GM21526 (cell line): ENCODE measurements at regions not wholly inside any gene's neighbourhood (a gene's known extent, or its start where the extent isn't known, plus 50 kb on each side); places are given as distances from the start of the nearest gene placed in this dataset.

Experiments
- ATAC-seq: cut with Tn5 transposase; IDR thresholded peaks from one replicate; pipeline ENCODE4 v1.9.1; 2021; ENCODE audit warnings: moderate library complexity; ENCODE audit not compliant: unreplicated experiment, low FRiP score

GRCh38 chr2:177063331-177063730 lies 149.3 kb upstream of the HNRNPA3 start:
- no peak for ATAC-seq

GRCh38 chr2:177064422-177064821 lies 148.2 kb upstream of the HNRNPA3 start:
- no peak for ATAC-seq

GRCh38 chr2:177068967-177069366 lies 143.6 kb upstream of the HNRNPA3 start:
- ATAC-seq: no peak

- ATAC-seq: no peak
Observed at GRCh38 chr2:177072090-177072489, 140.5 kb upstream of the HNRNPA3 start.

GRCh38 chr2:177073611-177074010 lies 139.0 kb upstream of the HNRNPA3 start:
- no peak for ATAC-seq

- ATAC-seq: no peak
Observed at GRCh38 chr2:177074099-177074710, 138.4 kb upstream of the HNRNPA3 start.

GRCh38 chr2:177075254-177075653 lies 137.3 kb upstream of the HNRNPA3 start:
- ATAC-seq: no peak

- no peak for ATAC-seq
Observed at GRCh38 chr2:177076636-177077179, 135.9 kb upstream of the HNRNPA3 start.

- no peak for ATAC-seq
Observed at GRCh38 chr2:177077778-177078177, 134.8 kb upstream of the HNRNPA3 start.

GRCh38 chr2:177078416-177078815 lies 134.2 kb upstream of the HNRNPA3 start:
- no peak for ATAC-seq

- ATAC-seq: no peak
Observed at GRCh38 chr2:177078855-177079254, 133.7 kb upstream of the HNRNPA3 start.

DNA sequence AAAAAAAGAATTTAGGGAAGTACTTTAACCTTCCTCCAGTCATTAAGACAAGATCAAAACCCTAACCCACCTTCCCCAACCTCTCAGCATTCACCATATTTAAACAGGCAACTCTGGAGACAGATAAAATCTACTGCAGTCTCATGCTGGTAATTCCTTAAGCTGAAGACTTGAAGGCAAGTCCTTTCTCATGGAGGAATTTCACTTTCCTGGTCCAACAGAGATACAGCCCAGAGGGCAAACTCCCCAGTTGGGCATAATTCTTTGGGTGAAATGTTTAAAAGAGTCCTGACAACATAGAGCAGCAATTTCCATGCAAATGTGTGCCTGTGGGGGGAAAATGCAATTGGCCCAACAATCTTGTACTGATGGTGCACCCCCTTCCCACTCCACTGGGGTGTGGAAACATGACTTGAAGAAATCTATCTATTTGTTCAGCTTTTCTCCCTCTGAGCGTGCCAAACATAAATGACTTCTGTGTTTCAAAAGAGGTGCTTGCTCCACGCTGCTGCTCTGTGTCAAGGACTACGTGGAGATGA lies 131.8 kb upstream of the HNRNPA3 start:
- ATAC-seq: no peak

DNA sequence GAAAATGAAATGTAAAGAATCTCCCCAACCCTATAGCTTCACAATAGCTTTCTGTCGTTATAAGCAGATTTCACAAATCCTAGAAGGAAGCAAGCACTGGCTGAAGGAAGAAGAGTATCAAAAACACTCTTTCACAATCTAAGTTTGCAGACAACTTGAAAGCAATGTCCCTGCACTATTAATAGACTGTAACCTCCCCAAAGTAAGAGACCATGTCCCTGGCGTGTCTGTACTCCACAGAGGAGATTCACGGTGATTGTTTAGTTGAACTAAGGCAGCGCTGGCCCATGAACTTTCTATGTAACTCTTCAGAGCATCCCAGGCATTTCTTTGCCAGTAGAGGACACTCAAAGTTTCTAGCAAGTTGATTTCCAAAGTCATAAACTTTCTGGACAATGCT lies 128.0 kb upstream of the HNRNPA3 start:
- no peak for ATAC-seq

DNA sequence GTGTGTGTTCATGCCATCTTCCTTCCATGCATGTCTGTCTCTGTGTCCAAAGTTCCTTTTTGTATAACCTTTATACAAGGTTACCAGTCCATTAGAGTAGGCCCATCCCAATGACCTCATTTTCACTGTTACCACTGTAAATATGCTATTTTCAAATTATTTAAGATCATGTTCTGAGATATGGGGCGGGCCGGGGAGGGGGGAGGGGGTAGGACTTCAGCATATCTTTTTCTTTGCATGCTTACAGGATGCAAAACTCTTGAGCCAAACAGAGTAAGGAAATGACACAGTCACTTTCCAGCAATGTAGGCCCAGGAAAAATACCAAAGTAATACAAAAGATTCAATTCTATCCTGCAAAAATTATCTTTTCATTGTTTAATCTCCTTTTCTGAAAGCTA lies 124.1 kb upstream of the HNRNPA3 start:
- ATAC-seq: no peak

GRCh38 chr2:177090967-177091366 lies 121.6 kb upstream of the HNRNPA3 start:
- no peak for ATAC-seq

DNA sequence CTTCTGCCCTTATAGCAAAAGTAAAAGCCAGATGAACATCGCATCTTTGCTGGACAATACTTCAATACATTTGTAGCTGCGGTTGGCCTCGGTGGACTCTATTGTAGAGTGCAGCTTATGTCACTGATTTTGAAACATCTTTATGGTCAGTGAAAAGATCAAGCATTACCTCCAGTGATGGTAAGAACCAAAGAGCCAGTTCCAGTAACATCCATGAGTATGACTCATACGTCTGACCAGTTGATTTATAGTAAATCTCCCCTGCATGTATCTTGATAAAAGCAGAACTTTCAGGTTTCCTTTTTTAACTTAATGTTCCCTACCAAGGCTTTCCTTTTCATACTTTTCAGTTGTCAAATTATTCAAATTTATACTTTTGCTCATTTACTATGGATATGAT lies 119.2 kb upstream of the HNRNPA3 start:
- no peak for ATAC-seq

DNA sequence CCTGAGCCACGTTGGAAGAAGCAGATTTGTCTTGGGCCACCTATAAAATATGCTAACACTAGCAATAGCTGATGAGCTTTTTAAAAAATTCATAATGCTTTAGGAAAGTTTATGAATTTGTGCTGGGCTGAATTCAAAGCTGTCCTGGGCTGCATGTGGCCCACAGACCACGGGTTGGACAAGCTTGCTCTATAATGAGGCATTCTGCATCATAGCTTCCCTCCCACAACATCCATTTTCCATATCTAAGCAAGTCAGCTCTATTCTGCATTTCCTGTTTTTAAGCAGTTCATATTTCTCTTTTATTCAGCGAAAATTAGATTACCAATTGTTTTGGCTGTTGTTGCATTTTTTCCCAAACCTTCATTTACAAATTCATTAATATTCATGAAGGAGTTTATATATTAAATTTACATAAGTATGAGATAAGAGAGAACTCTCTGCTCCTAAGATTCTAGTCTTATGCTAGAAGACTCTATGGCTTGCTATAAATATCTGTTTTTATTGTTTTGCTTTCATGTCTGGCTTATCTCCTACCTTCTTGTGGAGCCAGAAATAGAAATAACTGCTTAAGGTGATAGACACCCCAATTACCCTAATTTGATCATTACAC lies 114.5 kb upstream of the HNRNPA3 start:
- ATAC-seq: no peak

DNA sequence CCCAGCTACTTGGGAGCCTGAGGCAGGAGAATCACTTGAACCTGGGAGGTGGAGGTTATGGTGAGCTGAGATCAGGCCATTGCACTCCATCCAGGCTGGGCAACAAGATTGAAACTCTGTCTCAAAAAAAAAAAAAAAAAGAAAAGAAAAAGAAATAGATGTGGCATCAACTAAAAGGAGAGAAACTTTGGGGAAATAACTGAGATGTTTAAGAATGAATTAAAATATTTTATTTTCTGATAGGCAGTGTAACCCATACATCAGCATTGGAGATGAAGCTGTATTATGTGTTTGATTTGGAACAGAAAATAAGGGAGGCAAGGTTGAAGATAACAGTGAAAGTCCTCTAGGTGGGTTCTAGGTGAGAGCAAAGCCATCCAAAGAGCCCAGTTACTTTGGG lies 110.7 kb upstream of the HNRNPA3 start:
- no peak for ATAC-seq

DNA sequence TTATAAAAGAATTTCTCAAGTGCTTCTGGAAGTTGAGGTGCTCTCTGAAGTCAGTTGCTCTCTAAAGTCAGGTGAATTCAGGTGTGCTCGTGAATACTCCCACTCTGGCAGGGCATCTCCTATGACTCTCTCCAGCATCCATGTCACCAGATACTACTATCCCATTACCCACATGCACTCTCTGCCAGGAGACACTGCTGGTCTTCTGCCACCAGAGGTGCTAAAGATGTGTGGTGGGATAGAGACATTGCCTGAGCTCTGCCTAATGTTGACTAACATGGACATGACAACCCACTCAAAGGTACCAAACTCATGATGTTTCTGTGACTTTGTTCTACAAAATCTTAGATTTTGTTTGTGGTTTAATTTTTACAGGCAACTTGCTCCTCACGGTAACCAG lies 106.4 kb upstream of the HNRNPA3 start:
- ATAC-seq: no peak

GRCh38 chr2:177108890-177109289 lies 103.7 kb upstream of the HNRNPA3 start:
- no peak for ATAC-seq

GRCh38 chr2:177114712-177115111 lies 97.9 kb upstream of the HNRNPA3 start:
- ATAC-seq: no peak

- no peak for ATAC-seq
Observed at GRCh38 chr2:177117755-177118154, 94.8 kb upstream of the HNRNPA3 start.
